UCSD-AML1 (cell line): ENCODE measurements at regions not wholly inside any gene's neighbourhood (a gene's known extent, or its start where the extent isn't known, plus 50 kb on each side); places are given as distances from the start of the nearest gene placed in this dataset.
"Not testable (repeated sequence)": the region's sequence is repeated elsewhere in the genome, so short reads cannot be mapped to it uniquely, and the experiment has no call there.

Source experiments
- DNase-seq: peaks from one replicate; lab custom pipeline; 2025; ENCODE audit not compliant: unreplicated experiment; lab: John Stamatoyannopoulos, UW

- DNase-seq: no peak
Measured at GRCh38 chr4:8722556-8722955, 130.0 kb downstream of the CPZ start.

DNA sequence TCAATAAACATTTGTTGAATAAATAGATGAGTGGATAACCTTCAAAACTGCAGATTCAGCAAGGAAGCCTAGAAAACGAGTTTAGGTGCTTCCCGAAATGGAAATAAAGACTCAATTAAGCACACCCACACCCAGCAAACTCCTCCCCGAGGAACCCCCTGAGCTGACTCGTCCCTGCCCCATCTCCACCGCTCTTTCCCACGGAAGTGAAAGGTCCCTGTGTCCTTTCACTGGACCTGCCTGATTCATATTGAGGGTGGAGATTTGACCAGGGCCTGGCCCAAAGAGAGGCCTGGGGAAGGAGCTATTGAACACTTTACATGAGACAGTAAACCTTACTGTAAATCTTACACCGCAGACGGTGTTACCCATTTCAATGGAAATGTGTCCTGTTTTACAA lies 129.1 kb downstream of the CPZ start:
- no peak for DNase-seq

DNA sequence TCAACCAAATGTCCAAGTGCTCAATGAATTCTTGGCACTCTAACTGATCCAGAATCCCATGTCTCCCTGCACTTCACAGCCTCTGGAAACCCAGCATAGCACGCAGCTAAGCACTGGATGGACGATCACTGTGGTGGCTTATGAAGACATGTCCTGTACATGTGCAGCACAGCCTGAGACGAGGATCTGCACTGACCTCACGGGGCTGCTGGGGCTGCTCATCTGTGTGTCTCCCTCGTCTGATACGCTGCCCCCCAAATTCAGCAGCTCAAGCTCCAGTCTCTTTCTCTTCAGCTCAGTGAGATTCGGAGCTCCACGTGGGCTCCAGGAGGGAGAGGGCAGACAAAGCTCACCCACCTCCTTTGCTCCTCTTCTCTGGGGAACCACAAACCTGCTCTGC lies 126.9 kb downstream of the CPZ start:
- no peak for DNase-seq

DNA sequence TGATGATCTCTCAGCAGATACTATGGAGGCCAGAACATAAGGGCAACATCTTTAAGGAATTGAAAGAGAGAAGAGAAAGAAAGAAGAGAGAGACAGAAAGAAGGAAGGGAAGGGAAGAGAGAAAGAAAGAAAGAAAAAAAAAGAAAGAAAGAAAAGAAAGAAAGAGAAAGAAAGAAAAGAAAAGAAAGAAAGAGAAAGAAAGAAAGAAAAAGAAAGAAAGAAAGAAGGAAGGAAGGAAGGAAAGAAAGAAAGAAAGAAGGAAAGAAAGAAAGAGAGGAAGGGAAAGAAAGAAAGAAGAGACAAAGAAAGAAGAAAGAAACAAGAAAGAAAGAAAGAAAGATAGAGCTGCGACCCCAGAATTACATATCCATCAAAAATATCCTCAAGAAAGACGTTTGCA lies 124.9 kb downstream of the CPZ start:
- not testable (repeated sequence) for DNase-seq

- no peak for DNase-seq
Measured at GRCh38 chr4:8710946-8711345, 118.4 kb downstream of the CPZ start.

DNA sequence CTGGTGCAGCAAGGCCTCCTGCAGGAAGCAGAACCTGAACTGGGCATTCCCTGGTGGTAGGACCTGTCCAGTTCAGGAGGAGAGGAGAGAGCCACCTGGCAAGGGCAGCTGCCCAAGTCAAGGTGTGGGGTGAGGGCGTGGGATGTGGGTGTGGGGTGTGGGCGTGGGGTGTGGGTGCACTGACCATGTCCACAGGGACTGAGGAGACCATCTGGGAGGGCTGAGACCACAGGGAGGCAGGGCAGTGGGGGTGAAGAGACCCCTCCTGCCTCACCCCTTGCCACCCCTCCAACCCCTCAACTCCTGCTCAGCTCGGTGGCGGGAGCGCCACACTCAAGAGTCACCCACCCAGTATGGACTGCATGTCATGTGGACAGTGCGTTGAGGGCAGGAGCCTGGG lies 117.9 kb downstream of the CPZ start:
- DNase-seq: no peak

GRCh38 chr4:8709729-8710360 lies 117.3 kb downstream of the CPZ start:
- no peak for DNase-seq

DNA sequence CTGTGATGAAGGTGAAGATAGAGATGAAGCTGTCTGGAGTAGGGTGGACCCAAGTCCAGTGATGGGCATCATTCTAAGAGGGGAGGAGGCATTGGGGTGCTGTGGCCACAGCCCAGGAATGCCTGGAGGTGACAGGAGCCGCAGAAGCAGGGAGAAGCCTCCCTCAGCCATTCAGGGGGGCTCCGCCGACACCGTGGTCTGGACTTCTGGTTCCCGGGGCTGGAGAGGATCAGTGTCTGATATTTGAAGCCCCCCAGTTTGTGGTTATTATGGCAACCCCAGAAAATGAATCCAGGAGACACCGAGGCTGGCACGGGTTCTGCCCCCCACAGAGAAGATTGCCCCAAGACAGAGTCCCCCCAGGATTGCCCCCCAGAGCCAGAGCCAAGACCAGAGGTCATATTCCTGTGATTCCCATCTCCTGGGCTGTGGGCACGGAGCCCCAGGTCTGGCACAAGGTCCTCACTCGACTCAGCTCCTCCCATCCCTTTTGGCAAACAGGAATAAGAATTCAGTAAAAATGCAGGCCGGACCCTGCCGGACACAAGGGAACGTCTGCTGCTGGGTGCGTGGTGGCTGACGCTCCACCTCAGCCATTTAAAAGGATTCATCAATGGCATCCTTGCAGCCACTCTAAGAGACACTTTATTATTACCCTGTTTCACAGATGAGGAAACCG lies 116.6 kb downstream of the CPZ start:
- DNase-seq: no peak

- no peak for DNase-seq
Measured at GRCh38 chr4:8708401-8709021, 115.9 kb downstream of the CPZ start.

DNA sequence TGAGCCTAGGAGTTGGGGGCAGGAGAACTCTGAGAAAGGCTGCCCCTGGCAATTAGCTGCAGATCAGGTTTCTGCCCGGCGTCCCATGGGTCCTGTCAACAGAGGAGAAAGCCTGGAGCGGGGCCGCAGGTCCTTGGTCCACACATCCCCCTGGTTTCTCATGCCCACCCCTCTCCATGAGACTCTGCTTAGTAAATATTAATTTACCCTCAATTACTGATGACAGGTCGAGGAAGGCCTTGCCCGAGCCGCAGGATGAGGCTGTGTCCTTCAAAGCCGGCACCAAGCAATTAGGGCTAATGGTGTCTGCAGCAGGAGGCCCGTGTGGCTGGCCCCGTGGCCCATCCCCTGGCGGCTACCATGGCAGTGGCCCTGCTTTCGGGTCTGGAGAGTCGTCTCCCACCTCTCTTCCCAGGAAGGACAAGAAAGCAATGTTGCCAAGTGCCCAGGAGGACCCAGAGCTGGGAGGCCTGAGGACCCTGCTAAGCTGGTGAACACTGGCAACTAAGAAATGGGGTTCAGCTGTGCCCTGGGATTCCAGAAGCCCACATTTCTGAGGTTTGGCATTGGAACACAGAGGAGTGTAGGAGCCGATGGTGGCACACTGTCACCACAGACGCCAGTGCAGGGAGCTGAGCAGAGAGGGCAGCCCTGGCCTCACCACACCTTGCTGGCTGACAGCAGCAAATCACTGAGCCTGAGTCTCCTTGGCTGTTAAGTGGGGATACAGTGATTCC lies 114.6 kb downstream of the CPZ start:
- no peak for DNase-seq

- no peak for DNase-seq
Measured at GRCh38 chr4:8706216-8707044, 113.9 kb downstream of the CPZ start.

- DNase-seq: no peak
Measured at GRCh38 chr4:8705161-8706145, 112.9 kb downstream of the CPZ start.

DNA sequence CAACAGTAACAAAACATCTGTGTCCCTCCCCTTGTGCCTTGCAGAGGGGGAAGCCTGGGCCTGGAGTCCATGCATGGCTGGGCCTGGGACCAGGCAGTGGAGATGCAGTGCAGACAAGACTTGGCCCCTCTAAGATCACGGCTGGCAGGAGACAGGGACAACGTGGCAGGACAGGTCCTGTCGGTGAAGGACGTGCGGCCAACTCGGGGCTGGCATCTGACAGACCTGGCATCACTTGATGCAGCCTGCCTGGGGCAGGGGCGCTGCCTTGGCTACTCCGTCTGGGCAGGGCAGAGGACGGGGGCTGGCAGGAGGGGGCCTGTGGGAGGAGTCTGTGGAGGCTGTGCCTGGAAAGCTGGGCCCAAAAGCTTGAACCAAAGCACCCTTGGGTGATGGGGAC lies 112.1 kb downstream of the CPZ start:
- DNase-seq: no peak

DNA sequence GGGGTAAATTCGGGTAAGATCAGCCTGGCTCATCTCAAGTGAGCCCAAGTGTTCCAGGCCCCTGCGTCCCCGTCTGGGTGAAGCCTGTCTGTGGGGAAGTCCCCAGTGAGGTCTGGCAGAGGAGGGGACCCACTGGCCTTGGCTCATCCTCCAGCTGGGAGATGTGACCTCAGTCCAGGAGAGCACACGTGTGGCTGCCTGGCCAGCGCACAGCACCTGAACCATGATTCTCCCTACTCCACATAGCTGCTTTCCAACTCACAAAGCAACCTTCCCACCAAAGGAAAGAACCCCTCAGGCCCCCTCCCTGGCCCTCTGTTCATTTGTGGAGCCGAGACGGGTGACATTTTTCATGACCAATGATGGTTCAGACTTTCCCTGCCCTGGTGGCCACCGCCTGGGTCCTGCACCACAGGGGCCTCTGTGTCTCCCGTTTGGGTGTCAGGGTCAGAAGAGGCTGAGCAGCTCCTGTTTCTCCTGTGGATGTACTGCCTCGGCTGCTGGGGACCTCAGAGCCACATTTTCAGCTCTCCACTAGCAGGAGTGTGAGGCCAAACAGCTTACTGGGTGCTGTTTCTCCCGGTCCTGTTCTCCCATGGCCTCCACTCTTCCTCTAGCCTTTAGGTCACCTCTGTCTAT lies 111.4 kb downstream of the CPZ start:
- DNase-seq: no peak

- no peak for DNase-seq
Measured at GRCh38 chr4:8703401-8703696, 110.8 kb downstream of the CPZ start.

DNA sequence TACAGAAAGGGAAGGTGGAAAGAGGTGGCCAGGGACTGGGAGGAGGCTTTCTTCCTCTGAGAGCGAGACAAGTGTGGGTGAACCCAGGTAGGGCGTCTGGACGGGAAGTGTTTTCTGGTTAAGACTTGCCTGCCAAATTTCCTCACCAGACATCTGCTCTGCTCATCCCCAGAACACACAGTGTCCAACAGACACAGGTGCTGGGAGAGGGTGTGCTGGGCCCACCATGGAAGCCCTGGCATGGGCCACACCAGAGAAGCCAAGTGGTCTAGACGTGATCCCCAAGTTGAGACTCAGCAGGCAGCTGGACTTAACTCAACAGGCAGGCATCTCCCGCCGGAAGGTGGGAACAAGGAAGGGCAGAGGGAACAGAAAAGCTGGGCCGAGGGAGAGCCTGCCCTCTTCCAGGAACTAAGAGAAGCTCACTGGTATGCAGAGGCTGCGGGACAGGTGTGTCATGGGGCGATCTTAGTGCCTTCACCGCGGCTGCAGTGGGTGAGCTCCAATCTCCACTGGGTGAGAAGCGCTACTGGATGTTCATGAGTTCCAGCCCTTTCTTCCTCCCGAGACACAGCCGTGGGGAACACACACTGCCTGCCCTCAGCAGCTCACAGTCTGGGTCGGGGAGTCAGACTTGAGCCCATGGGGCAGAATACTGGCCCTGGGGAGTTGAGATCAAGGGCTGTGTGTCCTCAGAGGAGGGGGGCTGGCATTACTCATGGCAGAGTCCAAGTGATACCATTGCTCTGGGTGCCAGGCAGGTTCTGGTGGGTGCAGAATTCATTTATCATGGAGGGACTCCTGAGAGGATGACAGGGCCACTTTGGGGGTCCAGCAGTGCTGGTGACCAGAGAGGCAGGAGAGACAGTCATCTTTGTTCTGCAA lies 110.2 kb downstream of the CPZ start:
- no peak for DNase-seq

- DNase-seq: no peak
Measured at GRCh38 chr4:8702020-8702495, 109.5 kb downstream of the CPZ start.
